ENCODE measurements at regions not wholly inside any gene's neighbourhood (a gene's known extent, or its start where the extent isn't known, plus 50 kb on each side); places are given as distances from the start of the nearest gene placed in this dataset.
A peak's percentile ranks its signal among the peaks of the same experiment; 100 is the strongest.
"Not testable (repeated sequence)": the region's sequence is repeated elsewhere in the genome, so short reads cannot be mapped to it uniquely, and the experiment has no call there.

DNA sequence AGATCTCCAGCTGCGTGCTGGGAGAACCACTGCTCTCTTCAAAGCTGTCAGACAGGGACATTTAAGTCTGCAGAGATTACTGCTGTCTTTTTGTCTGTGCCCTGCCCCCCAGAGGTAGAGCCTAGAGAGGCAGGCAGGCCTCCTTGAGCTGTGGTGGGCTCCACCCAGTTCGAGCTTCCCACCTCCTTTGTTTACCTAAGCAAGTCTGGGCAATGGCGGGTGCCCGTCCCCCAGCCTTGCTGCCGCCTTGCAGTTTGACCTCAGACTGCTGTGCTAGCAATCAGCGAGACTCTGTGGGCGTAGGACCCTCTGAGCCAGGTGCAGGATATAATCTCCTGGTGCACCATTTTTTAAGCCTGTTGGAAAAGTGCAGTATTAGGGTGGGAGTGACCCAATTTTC lies 128.6 kb downstream of the ACTR3 start:
- not testable (repeated sequence) for DNase-seq (ENCODE audit: low read depth)

DNA sequence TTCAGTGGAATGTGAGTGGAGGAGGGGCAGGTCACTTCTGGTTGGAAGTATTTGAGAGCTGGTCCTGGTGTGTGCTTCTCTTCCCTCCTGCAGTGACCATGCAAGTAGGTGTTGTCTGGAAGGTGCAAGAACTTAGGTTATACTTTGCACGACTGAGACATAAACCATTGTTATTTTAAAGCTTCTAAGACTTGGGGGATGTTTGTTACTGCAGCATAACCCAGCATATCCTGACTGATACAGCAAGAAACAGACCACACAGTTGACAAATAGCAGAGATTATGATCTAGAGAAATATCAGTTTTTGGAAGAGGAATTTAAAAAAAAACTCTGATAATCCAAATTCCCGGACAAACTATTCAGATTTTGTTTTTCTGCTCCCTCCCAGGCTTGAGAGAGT lies 130.8 kb downstream of the ACTR3 start:
- no peak for DNase-seq (ENCODE audit: low read depth)

DNA sequence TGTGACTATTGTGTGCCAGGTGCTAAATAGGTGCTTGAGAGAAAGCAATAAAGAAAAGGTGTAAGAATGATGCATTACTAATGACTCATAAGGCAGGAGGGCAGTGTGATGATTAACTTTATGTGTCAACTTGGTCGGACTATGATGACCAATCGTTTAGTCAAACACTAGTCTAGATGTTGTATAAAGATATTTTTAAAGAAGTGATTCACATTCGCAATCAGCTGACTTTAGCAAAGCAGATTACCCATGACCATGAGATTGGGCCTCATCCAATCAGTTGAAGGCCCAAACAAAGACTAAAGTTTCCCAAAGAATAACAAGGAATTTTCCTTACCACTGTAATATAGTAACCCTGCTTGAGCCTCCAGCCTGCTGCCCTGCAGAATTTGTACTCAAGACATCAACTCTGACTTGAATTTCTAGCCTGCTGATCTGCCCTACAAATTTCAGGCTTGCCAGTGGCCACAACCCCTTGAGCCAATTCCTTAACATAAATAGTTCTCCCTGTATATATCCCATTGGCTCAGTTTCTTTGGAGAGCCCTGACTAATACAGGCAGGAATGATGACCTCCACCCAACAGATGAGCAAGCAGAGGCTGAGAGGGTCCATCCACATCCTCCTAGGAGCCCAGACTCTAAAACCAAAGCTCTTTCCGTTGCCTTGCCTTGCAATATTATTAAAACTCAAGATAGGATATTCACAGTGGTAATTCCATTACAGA lies 132.6 kb downstream of the ACTR3 start:
- peak; percentile 88 for DNase-seq (ENCODE audit: low read depth)

GRCh38 chr2:114024326-114024725 lies 134.4 kb downstream of the ACTR3 start:
- DNase-seq (ENCODE audit: low read depth), result no peak

DNA sequence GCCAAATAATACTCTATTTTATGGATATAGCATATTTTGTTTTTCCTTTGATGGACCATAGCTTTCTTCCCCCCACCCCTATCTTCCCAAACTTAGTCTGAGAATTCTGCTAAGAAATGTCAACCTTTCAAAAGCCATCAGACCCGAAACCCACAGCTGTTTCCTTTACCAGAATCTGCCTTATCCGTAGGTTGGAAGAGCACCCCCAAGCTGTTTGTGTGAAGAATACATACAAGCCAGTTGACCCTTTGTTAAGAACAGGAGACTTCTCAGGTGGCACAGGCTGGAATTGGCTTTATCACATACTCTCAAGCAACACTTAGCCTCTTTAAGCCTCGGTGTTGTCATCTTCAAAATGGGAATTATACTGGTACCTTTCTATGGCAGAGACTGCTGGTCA lies 135.1 kb downstream of the ACTR3 start:
- DNase-seq (ENCODE audit: low read depth), result no peak

- DNase-seq (ENCODE audit: low read depth), result no peak
These were observed 137.5 kb downstream of the ACTR3 start for GRCh38 chr2:114027437-114027836.

- DNase-seq (ENCODE audit: low read depth), result no peak
These were observed 142.0 kb downstream of the ACTR3 start for GRCh38 chr2:114031605-114032505.

- DNase-seq (ENCODE audit: low read depth), result no peak
These were observed 142.8 kb downstream of the ACTR3 start for GRCh38 chr2:114032705-114033104.

GRCh38 chr2:114034742-114035141 lies 144.9 kb downstream of the ACTR3 start:
- DNase-seq (ENCODE audit: low read depth), result no peak

DNA sequence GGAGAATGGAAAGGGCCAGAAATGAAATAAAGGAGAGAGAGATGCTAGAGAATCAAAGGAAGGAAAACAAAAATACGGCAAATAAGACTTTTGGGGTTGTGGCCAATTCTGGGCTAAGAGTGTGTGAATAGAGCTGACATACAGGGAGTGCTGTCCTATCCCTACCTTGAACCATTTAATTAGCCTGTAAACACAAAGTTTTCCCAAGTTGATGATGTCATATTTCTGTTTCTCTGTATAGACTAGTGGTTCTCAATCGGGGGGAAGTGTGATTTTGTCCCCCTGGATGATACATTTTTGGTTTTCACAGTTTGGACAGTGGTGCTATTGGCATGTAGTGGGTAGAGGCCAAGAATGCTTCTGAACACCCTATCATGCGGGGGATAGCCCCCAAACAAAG lies 148.8 kb downstream of the ACTR3 start:
- DNase-seq (ENCODE audit: low read depth), result no peak

DNA sequence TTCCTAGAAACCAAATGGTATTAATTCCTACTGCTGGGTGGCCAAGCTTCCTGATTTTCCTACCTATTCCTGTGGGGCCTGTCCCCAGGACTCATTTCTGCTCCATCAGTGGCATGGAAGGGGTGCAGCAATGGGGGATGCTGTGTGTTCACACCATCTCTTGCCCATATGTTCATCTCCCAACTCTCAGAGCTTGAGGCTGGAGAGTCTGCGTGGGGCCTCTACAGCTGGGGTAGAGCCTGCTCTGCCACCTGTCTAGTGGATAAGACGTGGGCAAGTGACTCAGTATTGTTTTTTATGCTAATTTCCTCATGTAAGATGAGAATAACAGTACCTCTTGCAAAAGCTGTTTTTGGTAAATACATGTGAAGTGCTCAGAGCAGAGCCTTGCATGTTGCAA lies 149.8 kb downstream of the ACTR3 start:
- DNase-seq (ENCODE audit: low read depth), result no peak

DNA sequence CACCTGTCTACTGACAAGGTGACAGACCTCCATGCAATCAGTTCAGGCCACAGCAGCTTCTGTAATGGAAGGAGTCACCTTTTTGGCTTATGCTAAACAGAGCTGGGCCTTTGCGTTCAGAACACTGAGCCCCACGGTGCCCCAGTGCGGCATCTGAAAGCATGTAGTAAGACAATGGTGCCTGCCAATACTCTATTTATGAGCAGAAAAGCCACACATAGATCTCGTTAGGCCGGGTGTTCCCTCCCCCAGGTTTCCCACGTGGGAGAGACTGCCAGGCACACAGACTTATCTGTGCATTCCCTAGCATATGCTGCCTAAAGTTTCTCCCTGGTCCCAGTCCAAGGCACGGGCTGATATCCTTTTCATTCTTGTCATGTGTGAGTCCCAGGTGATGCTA lies 150.9 kb downstream of the ACTR3 start:
- DNase-seq (ENCODE audit: low read depth), result no peak

DNA sequence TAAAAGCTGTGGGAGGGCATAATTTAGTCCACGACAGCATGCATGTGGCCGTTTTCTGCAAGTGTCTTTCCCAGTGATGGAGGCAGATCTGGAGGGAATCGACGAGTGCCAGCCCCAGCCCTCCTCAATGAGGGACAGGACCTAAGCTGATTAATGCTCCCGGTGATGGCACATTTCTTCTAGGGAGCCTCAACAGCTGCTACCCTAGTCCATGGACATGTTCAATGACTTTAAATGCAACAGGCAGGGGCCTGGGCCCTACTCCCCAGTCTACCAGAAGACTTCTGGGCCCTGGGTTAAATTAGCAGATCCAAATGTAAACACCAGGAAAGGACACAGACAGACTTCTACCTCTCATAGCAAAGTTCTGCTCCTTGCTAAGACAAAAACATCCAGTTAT lies 155.1 kb downstream of the ACTR3 start:
- DNase-seq (ENCODE audit: low read depth), result no peak

GRCh38 chr2:114046373-114046772 lies 156.5 kb downstream of the ACTR3 start:
- no peak for DNase-seq (ENCODE audit: low read depth)

DNA sequence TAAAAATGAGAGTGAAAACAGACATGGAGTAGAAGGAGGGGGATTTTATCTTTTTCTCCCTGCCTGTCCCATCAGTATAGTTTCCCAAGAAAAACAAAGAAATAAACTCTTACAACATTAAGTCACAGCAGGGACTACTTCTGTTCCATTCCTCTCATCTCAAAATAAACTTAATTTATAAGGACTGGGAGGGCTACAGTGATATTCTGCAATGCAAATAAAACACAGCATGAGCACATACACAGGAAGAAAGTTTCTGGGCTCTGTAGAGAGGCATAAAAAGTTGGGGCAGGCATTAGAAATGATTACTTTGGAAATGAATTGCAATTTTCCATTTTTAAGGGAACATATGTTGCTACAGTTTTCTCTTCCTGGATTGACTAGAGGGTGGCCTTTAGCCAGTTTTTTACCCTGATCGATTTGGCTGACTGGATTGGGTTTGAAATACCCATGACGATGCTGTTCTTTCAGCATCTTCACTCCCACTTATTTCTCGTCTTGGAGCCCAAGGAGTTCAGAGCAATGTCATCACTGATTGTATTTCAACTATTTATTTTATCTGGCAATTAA lies 157.1 kb downstream of the ACTR3 start:
- no peak for DNase-seq (ENCODE audit: low read depth)

DNA sequence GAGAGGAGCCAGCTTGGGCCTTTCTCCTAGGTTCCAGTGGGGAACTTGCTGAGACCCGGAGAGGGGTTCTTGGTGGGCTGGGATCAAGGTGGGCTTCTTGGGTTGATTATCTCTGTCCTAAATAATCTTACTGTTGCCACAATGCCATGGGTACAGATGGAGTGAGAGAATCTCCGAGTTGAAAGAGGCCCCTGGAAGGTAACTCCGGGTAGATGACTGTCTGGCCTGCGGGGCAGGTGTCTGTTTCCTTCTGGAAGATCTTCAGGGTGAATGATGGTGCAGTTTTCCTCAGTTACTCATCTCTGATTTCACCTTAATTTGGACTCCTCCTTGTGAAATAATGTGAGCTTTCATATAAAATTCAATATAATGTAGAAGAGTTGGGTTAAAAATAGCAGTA lies 159.4 kb downstream of the ACTR3 start:
- DNase-seq (ENCODE audit: low read depth), result no peak

DNA sequence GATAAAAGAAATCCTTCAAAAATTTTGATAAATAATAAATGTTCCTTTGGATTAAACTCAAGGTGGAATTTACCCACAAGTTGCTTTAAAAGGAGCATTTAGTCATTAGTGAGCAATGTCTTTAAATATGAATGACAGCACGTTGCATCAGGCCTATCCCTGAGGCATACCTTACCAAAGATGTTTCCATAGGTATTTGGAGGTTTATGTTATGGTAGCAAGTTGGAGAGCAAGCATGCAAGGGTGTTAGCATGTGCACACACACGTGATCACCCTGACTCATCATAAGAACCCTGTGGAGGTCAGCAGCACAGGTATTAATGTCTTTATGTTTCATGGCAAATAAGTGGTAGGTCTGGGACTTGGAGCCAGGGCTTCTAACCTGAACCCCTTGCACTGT lies 159.9 kb downstream of the ACTR3 start:
- DNase-seq (ENCODE audit: low read depth), result no peak

DNA sequence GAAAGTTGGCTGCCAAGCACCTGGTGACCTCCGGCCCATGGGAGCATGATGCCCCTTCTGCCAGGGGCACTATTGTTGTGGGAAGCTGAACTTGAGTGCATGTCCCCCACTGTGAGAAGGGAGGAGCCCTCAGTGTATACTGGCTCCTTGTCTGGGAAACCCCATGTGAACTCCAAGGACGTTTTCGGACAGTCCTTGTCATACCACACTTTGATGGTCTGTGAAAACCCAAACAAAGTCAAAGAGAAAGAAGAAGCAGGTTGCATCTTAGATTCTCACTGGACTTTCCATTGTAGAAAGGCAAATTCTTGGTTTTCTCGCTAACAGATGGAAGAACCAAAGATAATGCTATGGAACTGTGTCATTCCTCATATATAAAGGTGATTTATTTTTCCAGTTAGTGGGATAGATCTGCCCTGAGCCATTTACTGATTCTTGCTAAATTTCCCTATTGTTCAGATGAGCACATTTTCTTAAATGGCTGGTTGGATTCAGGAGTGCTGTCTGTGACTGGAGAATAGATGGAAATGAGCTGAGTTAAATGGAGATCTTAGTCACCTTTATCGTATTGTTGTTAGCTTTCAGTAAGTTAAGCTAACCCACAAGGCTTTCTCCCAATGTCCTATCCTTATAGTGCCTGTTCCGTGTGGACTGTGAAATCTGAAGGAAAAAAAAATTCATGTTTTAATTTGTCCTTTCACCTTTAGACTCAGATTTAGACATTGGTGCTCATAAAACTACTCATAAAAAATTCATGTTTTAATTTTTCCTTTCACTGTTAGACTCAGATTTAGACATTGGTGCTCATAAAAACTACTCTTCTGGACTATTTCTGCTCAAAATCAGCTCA lies 166.6 kb downstream of the ACTR3 start:
- DNase-seq (ENCODE audit: low read depth), result no peak

- no peak for DNase-seq (ENCODE audit: low read depth)
These were observed 167.7 kb downstream of the ACTR3 start for GRCh38 chr2:114057638-114058037.

GRCh38 chr2:114061566-114062098 lies 171.7 kb downstream of the ACTR3 start:
- DNase-seq (ENCODE audit: low read depth), result no peak

DNA sequence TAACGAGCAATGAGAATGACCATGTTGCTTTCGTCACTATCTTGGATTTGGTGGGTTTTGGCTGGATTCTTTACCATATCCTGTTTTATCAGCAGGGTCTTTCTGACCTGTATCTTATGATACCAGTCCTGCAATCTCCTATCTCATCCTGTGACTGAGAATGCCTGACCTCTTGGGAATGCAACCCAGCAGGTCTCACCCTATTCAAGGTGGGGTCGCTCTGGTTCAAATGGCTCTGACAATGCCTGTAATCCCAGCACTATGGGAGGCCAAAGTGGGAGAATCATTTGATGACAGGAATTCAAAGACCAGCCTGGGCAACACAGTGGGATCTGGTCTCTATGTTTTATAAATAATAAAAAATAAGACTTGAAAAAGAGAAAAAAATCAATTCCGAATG lies 173.5 kb downstream of the ACTR3 start:
- no peak for DNase-seq (ENCODE audit: low read depth)

GRCh38 chr2:114065731-114066130 lies 175.8 kb downstream of the ACTR3 start:
- no peak for DNase-seq (ENCODE audit: low read depth)

All from M059J (cell line).